GM12872 (cell line): ENCODE measurements at regions not wholly inside any gene's neighbourhood (a gene's known extent, or its start where the extent isn't known, plus 50 kb on each side); places are given as distances from the start of the nearest gene placed in this dataset.

Source experiments
- CTCF ChIP-seq: IDR thresholded peaks from 3 replicates; pipeline ENCODE4 v1.5.1; 2011; ENCODE audit warnings: low read depth, mild to moderate bottlenecking, low read length, moderate library complexity; ENCODE audit not compliant: insufficient read depth

GRCh38 chr2:134770702-134771101 lies 51.9 kb upstream of the TMEM163 start:
- TF ChIP-seq CTCF = no peak

GRCh38 chr2:134771313-134771801 lies 52.6 kb upstream of the TMEM163 start:
- no peak for TF ChIP-seq CTCF

- no peak for TF ChIP-seq CTCF
These were observed 53.8 kb upstream of the TMEM163 start for GRCh38 chr2:134772493-134773169.

- no peak for TF ChIP-seq CTCF
These were observed 54.5 kb upstream of the TMEM163 start for GRCh38 chr2:134773335-134773734.

- TF ChIP-seq CTCF = no peak
These were observed 55.3 kb upstream of the TMEM163 start for GRCh38 chr2:134773759-134774742.

- no peak for TF ChIP-seq CTCF
These were observed 56.2 kb upstream of the TMEM163 start for GRCh38 chr2:134774786-134775641.
